ENCODE measurements at regions not wholly inside any gene's neighbourhood (a gene's known extent, or its start where the extent isn't known, plus 50 kb on each side); places are given as distances from the start of the nearest gene placed in this dataset.

GRCh38 chr11:41866525-41866924, 407.1 kb upstream of the LRRC4C start:
- TF ChIP-seq CTCF (IDR thresholded peaks at IDR 0.05; ENCODE audit: low read length) (no peak), EZH2 (optimal IDR thresholded peaks at IDR 0.05; ENCODE audit: low read depth, low read length) (no peak), EZH2phosphoT487 (IDR thresholded peaks at IDR 0.05; ENCODE audit: low read length) (no peak)

Data from MM.1S (cell line).